Epithelial cell of proximal tubule (primary cell): ENCODE measurements at regions not wholly inside any gene's neighbourhood (a gene's known extent, or its start where the extent isn't known, plus 50 kb on each side); places are given as distances from the start of the nearest gene placed in this dataset.

Experiments used
- DNase-seq: peaks from one replicate; pipeline ENCODE4 v3.0.0-alpha.2; 2011; ENCODE audit warnings: low read depth
- H3K4me3 ChIP-seq: 2 replicates; pipeline ENCODE4 v1.5.1; 2011; ENCODE audit warnings: low read depth, mild to moderate bottlenecking, low read length
- CTCF ChIP-seq: conservative IDR thresholded peaks from 2 replicates; pipeline ENCODE4 v1.5.1; 2012; ENCODE audit warnings: low read depth, mild to moderate bottlenecking, low read length

GRCh38 chr4:1516261-1516660, 110.0 kb upstream of the NKX1-1 start:
- DNase-seq: no peak
- no peak overlapping the region for H3K4me3 ChIP-seq
- TF ChIP-seq CTCF: no peak

- DNase-seq: no peak
- H3K4me3 ChIP-seq: no peak overlapping the region
- no peak for TF ChIP-seq CTCF
Observed at GRCh38 chr4:1515763-1516162, 109.5 kb upstream of the NKX1-1 start.

DNA sequence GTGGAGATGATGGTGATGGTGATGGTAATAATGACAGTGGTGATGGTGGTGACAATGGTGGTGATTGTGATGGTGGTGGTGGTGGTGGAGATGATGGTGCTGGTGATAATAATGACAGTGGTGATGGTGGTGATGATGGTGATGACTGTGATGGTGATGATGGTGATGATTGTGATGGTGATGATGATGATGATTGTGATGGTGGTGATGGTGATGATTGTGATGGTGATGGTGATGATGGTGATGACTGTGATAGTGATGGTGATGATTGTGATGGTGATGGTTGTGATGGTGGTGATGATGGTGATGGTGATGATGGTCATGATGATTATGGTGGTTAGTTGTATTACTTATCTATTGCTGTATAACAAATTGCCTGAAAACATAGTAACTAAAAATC, 108.9 kb upstream of the NKX1-1 start:
- H3K4me3 ChIP-seq: no peak overlapping the region
- no peak for DNase-seq
- no peak for TF ChIP-seq CTCF

DNA sequence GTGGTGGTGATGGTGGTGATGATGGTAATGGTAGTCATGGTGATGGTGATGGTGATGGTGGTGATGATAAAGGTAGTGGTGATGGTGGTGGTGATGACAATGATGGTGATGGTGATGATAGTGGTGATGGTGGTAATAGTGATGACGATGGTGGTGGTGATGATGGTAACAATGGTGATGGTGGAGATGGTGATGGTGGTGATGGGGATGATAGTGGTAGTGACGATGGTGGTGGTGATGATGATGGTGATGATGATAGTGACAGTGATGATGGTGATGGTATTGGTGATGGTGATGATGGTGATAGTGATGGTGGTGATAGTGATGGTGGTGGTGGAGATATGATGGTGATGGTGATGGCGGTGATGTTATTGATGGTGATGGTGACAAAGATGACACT, 108.4 kb upstream of the NKX1-1 start:
- no peak overlapping the region for H3K4me3 ChIP-seq
- no peak for TF ChIP-seq CTCF
- DNase-seq: no peak

DNA sequence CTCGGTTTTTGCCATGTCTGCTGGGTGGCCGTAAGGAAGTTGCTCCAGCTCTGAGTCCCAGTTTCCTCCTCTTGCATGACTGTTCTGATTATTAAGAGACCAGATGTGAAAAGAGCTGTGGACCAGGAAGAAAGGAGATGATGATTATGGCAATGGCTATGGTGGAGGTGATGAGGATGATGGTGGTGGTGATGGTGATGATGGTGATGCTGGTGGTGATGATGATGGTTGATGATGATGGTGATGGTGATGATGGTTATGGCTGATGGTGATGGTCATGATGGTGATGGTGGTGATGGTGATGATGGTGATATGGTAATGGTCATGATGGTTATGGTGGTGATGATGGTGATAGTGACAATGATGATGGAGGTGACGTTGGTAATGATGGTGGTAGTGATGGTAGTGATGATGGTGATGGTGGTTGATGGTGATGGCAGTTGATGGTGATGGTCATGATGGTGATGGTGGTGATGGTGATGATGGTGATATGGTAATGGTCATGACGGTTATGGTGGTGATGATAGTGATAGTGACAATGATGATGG, 107.8 kb upstream of the NKX1-1 start:
- no peak overlapping the region for H3K4me3 ChIP-seq
- TF ChIP-seq CTCF: no peak
- no peak for DNase-seq

- TF ChIP-seq CTCF: peak; percentile 42
- no peak overlapping the region for H3K4me3 ChIP-seq
- DNase-seq: no peak
Observed at GRCh38 chr4:1512738-1513660, 106.8 kb upstream of the NKX1-1 start.
